ENCODE measurements at regions not wholly inside any gene's neighbourhood (a gene's known extent, or its start where the extent isn't known, plus 50 kb on each side); places are given as distances from the start of the nearest gene placed in this dataset.

DNA sequence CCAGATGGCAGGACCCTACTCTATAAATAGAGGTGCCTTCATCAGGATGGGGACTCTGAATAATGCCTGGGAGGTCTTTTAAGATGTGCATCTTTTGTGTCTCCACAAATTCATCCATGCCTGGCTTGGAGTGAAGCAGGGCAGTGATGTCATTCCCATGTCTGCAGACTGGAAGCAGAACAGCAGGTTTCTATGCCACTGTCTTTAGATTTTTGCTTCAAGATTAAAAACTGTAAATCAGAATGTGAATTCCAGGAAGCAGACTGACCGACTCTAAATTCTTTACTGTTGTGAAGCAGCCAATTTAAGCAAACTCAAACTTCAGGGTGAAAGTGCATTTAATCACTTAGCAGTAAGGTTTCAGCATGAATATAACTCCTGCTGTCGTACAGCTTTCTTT is 159.3 kb downstream of the SCG2 start:
- TF ChIP-seq CTCF (IDR thresholded peaks at IDR 0.05) = no peak
- no peak for TF ChIP-seq JUND (IDR thresholded peaks at IDR 0.05)
- TF ChIP-seq ELF1 (IDR thresholded peaks at IDR 0.05) = no peak

Measured in SK-N-SH (cell line).